ENCODE measurements at regions not wholly inside any gene's neighbourhood (a gene's known extent, or its start where the extent isn't known, plus 50 kb on each side); places are given as distances from the start of the nearest gene placed in this dataset.

DNA sequence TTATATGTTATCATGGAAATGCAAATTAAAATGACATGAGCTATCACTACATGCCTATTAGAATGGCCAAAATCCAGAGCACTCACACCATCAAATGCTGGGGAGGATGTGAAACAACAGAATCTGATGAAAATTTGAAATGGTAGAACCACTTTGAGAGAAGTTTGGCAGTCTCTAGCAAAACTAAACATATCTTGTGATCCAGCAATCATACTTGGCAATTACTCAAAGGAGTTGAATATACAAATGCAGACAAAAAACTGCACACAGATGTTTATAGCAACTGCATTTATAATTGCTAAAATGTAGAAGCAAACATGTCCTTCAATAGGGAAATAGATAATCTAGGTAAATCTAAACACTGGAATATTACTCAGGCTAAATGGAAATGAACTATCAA, 1164.9 kb downstream of the DNAJB9 start:
- no peaks in the 10 kb centered on the region for H3K36me3 ChIP-seq
- H3K4me3 ChIP-seq = no peak overlapping the region
- intact Hi-C loops (cut with DNase I) = no loop called here
- H3K27me3 ChIP-seq = no peaks in the 10 kb centered on the region
- DNase-seq (no peak), ATAC-seq (no peak)
- H3K27ac ChIP-seq = no peak overlapping the region
- H3K9me3 ChIP-seq = no peaks in the 10 kb centered on the region
- no peaks in the 10 kb centered on the region for H3K4me1 ChIP-seq
- TF ChIP-seq, protein P1, sequence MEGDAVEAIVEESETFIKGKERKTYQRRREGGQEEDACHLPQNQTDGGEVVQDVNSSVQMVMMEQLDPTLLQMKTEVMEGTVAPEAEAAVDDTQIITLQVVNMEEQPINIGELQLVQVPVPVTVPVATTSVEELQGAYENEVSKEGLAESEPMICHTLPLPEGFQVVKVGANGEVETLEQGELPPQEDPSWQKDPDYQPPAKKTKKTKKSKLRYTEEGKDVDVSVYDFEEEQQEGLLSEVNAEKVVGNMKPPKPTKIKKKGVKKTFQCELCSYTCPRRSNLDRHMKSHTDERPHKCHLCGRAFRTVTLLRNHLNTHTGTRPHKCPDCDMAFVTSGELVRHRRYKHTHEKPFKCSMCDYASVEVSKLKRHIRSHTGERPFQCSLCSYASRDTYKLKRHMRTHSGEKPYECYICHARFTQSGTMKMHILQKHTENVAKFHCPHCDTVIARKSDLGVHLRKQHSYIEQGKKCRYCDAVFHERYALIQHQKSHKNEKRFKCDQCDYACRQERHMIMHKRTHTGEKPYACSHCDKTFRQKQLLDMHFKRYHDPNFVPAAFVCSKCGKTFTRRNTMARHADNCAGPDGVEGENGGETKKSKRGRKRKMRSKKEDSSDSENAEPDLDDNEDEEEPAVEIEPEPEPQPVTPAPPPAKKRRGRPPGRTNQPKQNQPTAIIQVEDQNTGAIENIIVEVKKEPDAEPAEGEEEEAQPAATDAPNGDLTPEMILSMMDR (IDR thresholded peaks at IDR 0.05) = no peak

DNA sequence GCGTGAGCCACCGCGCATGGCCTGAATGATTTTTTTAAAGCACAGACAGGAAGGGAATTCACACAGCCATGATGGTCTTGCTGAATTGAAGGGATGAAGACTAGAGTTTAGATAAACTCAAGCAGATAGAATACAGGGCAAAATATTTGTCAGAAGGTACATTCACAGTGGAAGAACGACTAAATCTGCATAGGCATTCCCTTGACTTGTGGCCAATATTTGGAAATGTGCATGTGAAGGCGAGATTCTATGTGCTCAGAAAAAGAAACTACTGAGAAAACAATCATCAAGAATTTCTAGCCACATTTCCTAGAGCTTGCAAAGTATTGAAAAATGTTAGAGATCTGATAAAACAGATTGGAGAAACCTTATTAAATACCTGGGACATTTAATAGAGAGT, 1166.2 kb downstream of the DNAJB9 start:
- Histone ChIP-seq H3K27me3 (no peaks in the 10 kb centered on the region), H3K27ac (no peak overlapping the region), H3K4me3 (no peak overlapping the region), H3K4me1 (no peaks in the 10 kb centered on the region), H3K36me3 (no peaks in the 10 kb centered on the region), H3K9me3 (no peaks in the 10 kb centered on the region)
- 69% methylated on average over 5 of the region's 5 CpGs for WGBS (ENCODE audit: insufficient coverage, low coverage, low lambda C conversion rate, missing lambda C conversion rate)
- ATAC-seq (no peak), DNase-seq (no peak)
- intact Hi-C loops (cut with DNase I) = no loop called here
- TF ChIP-seq, protein P1 (IDR thresholded peaks at IDR 0.05) = no peak
- TF ChIP-seq POLR2A (IDR thresholded peaks at IDR 0.05) = no peak

DNA sequence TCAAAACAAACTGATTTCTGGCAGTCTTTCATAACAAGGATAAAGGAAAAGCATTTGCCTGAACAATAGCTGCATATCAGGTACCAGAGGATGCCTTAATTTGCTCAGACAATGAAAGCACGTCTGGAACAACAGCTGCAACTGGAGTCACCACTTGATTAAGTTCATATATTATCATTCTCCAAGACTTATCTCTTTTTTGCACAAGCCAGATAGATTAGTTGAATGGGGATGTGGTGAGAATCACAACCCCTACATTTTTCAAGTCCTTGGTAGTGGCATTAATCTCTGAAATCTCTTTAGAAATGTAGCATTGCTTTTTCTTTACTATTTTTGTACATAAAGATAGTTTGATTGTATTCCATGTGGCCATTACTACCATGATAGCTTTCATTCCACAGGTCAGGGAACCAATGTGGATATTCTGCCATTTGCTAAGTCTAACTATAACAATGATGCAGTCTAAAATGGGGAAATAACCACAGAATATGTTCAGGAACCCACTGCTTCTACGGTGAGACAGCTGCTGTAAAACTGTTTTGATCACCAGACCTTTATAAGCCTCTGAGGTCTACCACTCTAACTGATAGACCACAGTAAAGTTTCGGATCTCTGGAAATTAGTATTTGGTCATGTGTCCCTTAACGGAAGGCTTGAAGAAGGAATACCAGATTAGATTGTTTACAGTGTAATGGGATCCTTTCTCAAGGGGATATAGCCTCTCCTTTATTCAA, 1176.2 kb downstream of the DNAJB9 start:
- H3K36me3 ChIP-seq = no peaks in the 10 kb centered on the region
- H3K9me3 ChIP-seq = no peaks in the 10 kb centered on the region
- WGBS (ENCODE audit: insufficient coverage, low coverage, low lambda C conversion rate, missing lambda C conversion rate) = 33% methylated on average over 4 of the region's 4 CpGs
- no peaks in the 10 kb centered on the region for H3K4me1 ChIP-seq
- ATAC-seq (no peak), DNase-seq (no peak)
- intact Hi-C loops (cut with DNase I) = no loop called here
- H3K27me3 ChIP-seq = no peaks in the 10 kb centered on the region
- no peak overlapping the region for H3K27ac ChIP-seq
- TF ChIP-seq, protein P1 (IDR thresholded peaks at IDR 0.05) = no peak
- H3K4me3 ChIP-seq = no peak overlapping the region

DNA sequence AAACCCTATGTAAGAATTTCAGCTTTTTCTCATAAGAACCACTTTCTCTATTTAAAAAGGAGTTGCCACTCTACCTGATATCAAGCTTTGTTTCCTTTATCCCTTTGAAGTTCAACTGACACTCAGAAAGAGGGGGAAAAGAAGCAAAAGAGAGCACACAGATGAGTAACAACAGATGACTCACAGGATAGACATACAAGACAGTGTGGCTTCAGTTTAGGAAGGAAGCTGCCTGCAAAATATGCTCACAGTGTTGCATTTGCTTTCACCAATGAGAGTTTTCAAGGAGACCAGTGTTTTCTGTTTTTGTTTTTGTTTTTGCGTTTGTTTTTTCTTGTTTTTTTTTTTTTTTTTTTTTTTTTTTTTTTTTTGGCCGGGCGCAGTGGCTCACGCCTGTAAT, 1181.6 kb downstream of the DNAJB9 start:
- Histone ChIP-seq H3K36me3 (no peaks in the 10 kb centered on the region), H3K4me1 (no peaks in the 10 kb centered on the region), H3K4me3 (no peak overlapping the region), H3K27ac (no peak overlapping the region), H3K27me3 (no peaks in the 10 kb centered on the region), H3K9me3 (no peaks in the 10 kb centered on the region)
- TF ChIP-seq POLR2A (IDR thresholded peaks at IDR 0.05) = no peak
- TF ChIP-seq, protein P1 (IDR thresholded peaks at IDR 0.05) = no peak
- DNase-seq (no peak), ATAC-seq (no peak)
- intact Hi-C loops (cut with DNase I) = no loop called here
- WGBS (ENCODE audit: insufficient coverage, low coverage, low lambda C conversion rate, missing lambda C conversion rate) = 49% methylated on average over 3 of the region's 4 CpGs

DNA sequence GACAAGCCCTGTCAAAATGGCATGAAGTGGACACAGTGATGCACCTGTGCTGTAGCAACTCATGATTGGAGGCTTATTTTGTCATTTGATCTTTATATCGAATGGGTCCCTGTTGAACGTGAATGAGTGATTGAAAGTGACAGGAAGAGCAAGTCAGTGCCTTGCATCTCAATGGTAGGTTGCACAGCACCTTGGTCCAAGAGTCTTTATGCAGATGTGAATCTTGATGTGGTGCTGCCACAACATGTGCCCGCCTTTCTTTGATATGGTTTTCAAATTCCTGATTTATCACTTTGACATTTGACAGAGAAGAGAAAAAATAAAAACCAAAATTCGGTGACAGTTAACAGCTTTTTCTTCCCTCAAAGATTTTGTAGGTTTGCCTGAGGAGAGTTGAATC, 1182.4 kb downstream of the DNAJB9 start:
- TF ChIP-seq, protein P1 (IDR thresholded peaks at IDR 0.05) = no peak
- no peak for TF ChIP-seq POLR2A (IDR thresholded peaks at IDR 0.05)
- Histone ChIP-seq H3K36me3 (no peaks in the 10 kb centered on the region), H3K4me3 (no peak overlapping the region), H3K27me3 (no peaks in the 10 kb centered on the region), H3K4me1 (no peaks in the 10 kb centered on the region), H3K27ac (no peak overlapping the region), H3K9me3 (no peaks in the 10 kb centered on the region)
- DNase-seq = no peak
- intact Hi-C loops (cut with DNase I) = no loop called here
- 52% methylated on average over 4 of the region's 4 CpGs for WGBS (ENCODE audit: insufficient coverage, low coverage, low lambda C conversion rate, missing lambda C conversion rate)
- no peak for ATAC-seq

Measured in right lobe of liver (tissue), 6 donors.